ENCODE measurements at regions not wholly inside any gene's neighbourhood (a gene's known extent, or its start where the extent isn't known, plus 50 kb on each side); places are given as distances from the start of the nearest gene placed in this dataset.

- no peak for DNase-seq (ENCODE audit: low read depth, low spot score)
- H3K9ac ChIP-seq (replicated peaks; ENCODE audit: extremely low read depth, insufficient read depth, low read length) = no peak overlapping the region
- intact Hi-C loops (cut with micrococcal nuclease) = loop anchor here (5.0 kb wide), 3 partner anchors 267 to 723 kb away; no protein-coding TSS in a partner anchor
- no peaks in the 10 kb centered on the region for H4K20me1 ChIP-seq (replicated peaks; ENCODE audit: control insufficient read depth, extremely low read depth, insufficient read depth, low read length)
- H3K36me3 ChIP-seq (ENCODE audit: control insufficient read depth in 2 of 2, extremely low read depth in 1 of 2, insufficient read depth in 2 of 2, low read length in 2 of 2) = no peaks in the 10 kb centered on the region
- ChIA-PET POLR2A (no interaction called here), CTCF (interaction anchor here (0.9 to 3.7 kb wide), 7 partner anchors 9 to 411 kb away, joined by 3 to 18 read pairs (median 6); no protein-coding TSS in a partner anchor)
- no peaks in the 10 kb centered on the region for H3K9me1 ChIP-seq (replicated peaks; ENCODE audit: control insufficient read depth, extremely low read depth, insufficient read depth, low read length)
- H3K4me2 ChIP-seq (ENCODE audit: insufficient read depth, low read length) = no peak overlapping the region
- no peak overlapping the region for H3K4me3 ChIP-seq (replicated peaks in 1 of 3; ENCODE audit: insufficient read depth in 1 of 3, low read depth in 1 of 3, low read length in 3 of 3)
- no peak for TF ChIP-seq JUN (IDR thresholded peaks at IDR 0.05; ENCODE audit: borderline replicate concordance, insufficient read depth, insufficient read length, low read depth)
- no peak for TF ChIP-seq POLR2A (IDR thresholded peaks at IDR 0.05; ENCODE audit: low read depth, low read length)
- no peak for TF ChIP-seq FOS (IDR thresholded peaks at IDR 0.05; ENCODE audit: borderline replicate concordance, insufficient read depth, low read length)
- no peak for TF ChIP-seq POLR2AphosphoS5 (IDR thresholded peaks at IDR 0.05; ENCODE audit: insufficient read depth, low read depth, low read length)
- TF ChIP-seq GATA2 (IDR thresholded peaks at IDR 0.05; ENCODE audit: insufficient read depth, insufficient read length, low read depth, low read length) = no peak
- no peak for TF ChIP-seq EZH2 (IDR thresholded peaks at IDR 0.05; ENCODE audit: borderline replicate concordance, low read depth, low read length, severe bottlenecking)
- TF ChIP-seq MAX (IDR thresholded peaks at IDR 0.05; ENCODE audit: insufficient read depth, insufficient read length) = no peak
- no peak for TF ChIP-seq MYC (IDR thresholded peaks at IDR 0.05; ENCODE audit: low read depth, low read length)
- no peak for TF ChIP-seq CTCF (IDR thresholded peaks at IDR 0.05; ENCODE audit: extremely low read depth in 1 of 2, insufficient read depth in 1 of 2, low read depth in 1 of 2, low read length in 2 of 2)
- H3K27ac ChIP-seq (ENCODE audit: insufficient read depth, low read depth, low read length) = no peak overlapping the region
- FAIRE-seq = no peak
- no peaks in the 10 kb centered on the region for H3K27me3 ChIP-seq (ENCODE audit: control insufficient read depth in 2 of 2, insufficient read depth in 2 of 2, low read length in 2 of 2)
- no peaks in the 10 kb centered on the region for H3K9me3 ChIP-seq (replicated peaks; ENCODE audit: control insufficient read depth, insufficient read depth, low read length)
- dilution Hi-C loops (cut with MboI; ENCODE audit: extremely low pct_ligation_motif_present, low sequenced_read_pairs) = no loop called here
- H2AFZ ChIP-seq (ENCODE audit: low read depth, low read length) = no peak overlapping the region
- no peaks in the 10 kb centered on the region for H3K4me1 ChIP-seq (ENCODE audit: control insufficient read depth, extremely low read depth, insufficient read depth, low read length)
- H3K79me2 ChIP-seq (ENCODE audit: control insufficient read depth, insufficient read depth, low read length) = no peaks in the 10 kb centered on the region
- no TSS peak for BruUV-seq (replicated peaks)
Measured at GRCh38 chr9:124124729-124125650, 113.4 kb downstream of the LHX2 start.
